SU-DHL-6 (cell line): ENCODE measurements at regions not wholly inside any gene's neighbourhood (a gene's known extent, or its start where the extent isn't known, plus 50 kb on each side); places are given as distances from the start of the nearest gene placed in this dataset.

ENCODE experiments used
- CTCF ChIP-seq: fragments of 200-600 bp; sonication (generic); IDR thresholded peaks from one replicate; pipeline ENCODE4 v1.5.1; 2017; ENCODE audit warnings: antibody characterized with exemption, mild to moderate bottlenecking, low read length, moderate library complexity; ENCODE audit not compliant: insufficient read depth, poor library complexity, severe bottlenecking
- EZH2phosphoT487 ChIP-seq: fragments of 200-600 bp; sonication (generic), shearing (Covaris generic); conservative IDR thresholded peaks from 2 replicates; pipeline ENCODE4 v1.6.1; 2018; ENCODE audit warnings: mild to moderate bottlenecking, antibody characterized with exemption, low read length, moderate library complexity, mixed read lengths

GRCh38 chr1:30277911-30278310 lies 445.5 kb downstream of the MATN1 start:
- TF ChIP-seq CTCF (no peak), EZH2phosphoT487 (no peak)
